HL-60 (cell line): ENCODE measurements at regions not wholly inside any gene's neighbourhood (a gene's known extent, or its start where the extent isn't known, plus 50 kb on each side); places are given as distances from the start of the nearest gene placed in this dataset.

Source experiments
- CTCF ChIP-seq: IDR thresholded peaks from one replicate; pipeline ENCODE4 v1.5.1; 2011; ENCODE audit warnings: low read length, control low read depth, inconsistent platforms; ENCODE audit not compliant: insufficient read depth
- REST ChIP-seq: IDR thresholded peaks from 2 replicates; pipeline ENCODE4 v1.6.1; 2012; ENCODE audit warnings: low read depth; ENCODE audit not compliant: insufficient replicate concordance

GRCh38 chr10:76769582-76769981, 868.0 kb downstream of the KCNMA1 start:
- no peak for TF ChIP-seq CTCF
- no peak for TF ChIP-seq REST
